Muscle layer of duodenum (tissue), 2 donors: ENCODE measurements at regions not wholly inside any gene's neighbourhood (a gene's known extent, or its start where the extent isn't known, plus 50 kb on each side); places are given as distances from the start of the nearest gene placed in this dataset.

ENCODE experiments used
- H3K27ac ChIP-seq: one replicate; pipeline ENCODE4 v1.7.0; 2013; ENCODE audit warnings: mild to moderate bottlenecking, low read length
- H3K27me3 ChIP-seq: one replicate; pipeline ENCODE4 v1.7.0; 2013; ENCODE audit warnings: low read depth, mild to moderate bottlenecking, control low read depth, low read length
- H3K36me3 ChIP-seq, 2 donors: one replicate each; pipeline ENCODE4 v1.7.0; 2013; ENCODE audit warnings: low read length in 2 of 2, control low read depth in 1 of 2, mild to moderate bottlenecking in 1 of 2; ENCODE audit not compliant: insufficient read depth in 2 of 2, control insufficient read depth in 1 of 2
- H3K4me1 ChIP-seq, 2 donors: one replicate each; pipeline ENCODE4 v1.7.0; 2013; ENCODE audit warnings: low read length in 2 of 2, mild to moderate bottlenecking in 2 of 2, control low read depth in 1 of 2, moderate library complexity in 1 of 2; ENCODE audit not compliant: insufficient read depth in 2 of 2, control insufficient read depth in 1 of 2
- H3K4me3 ChIP-seq, 2 donors: one replicate each; pipeline ENCODE4 v1.7.0; 2013; ENCODE audit warnings: low read length in 2 of 2, low read depth in 1 of 2, mild to moderate bottlenecking in 1 of 2
- H3K9me3 ChIP-seq, 2 donors: one replicate each; pipeline ENCODE4 v1.7.0; 2013; ENCODE audit warnings: low read length in 2 of 2, control low read depth in 1 of 2, mild to moderate bottlenecking in 1 of 2; ENCODE audit not compliant: control insufficient read depth in 1 of 2
- donor health status: healthy.

DNA sequence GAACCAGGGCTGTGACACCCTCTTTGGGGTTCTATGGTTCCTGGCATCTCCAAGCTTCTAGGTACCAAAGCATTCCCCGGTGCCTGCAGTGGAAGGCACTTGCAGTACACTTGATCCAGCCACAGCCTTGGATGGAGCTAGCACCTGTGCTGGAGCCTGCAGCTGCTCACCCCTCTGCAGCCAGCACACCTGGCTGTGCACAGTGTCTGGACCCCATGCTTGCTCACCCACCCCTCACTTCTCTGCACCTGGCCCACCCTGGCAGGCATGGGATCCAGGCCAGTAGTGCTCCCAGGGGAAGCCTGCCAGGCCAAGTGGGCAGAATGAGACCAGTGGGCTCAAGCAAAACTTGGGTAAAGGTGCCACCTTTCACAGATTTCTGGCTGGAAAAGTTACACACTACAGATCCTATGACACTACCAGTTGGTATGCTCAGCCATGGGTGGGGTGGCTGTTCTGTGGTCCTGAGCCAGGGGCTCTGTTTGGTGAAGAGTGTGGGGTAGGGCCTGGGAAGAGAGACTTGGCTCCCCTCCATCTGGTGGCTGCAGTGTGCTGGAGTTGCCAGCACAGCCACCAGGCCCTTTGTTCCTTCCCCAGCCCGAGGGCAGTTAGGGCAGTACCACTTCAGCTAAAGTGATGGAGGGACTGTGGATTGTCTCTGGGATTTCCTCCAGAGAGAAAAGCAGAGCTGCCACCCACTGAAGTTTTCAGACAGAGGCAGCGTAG is 157.8 kb upstream of the LRRC7 start:
- no peaks in the 10 kb centered on the region for H3K36me3 ChIP-seq
- no peak overlapping the region for H3K4me3 ChIP-seq
- H3K9me3 ChIP-seq, result no peaks in the 10 kb centered on the region
- no peaks in the 10 kb centered on the region for H3K4me1 ChIP-seq
- no peaks in the 10 kb centered on the region for H3K27me3 ChIP-seq
- no peak overlapping the region for H3K27ac ChIP-seq

- H3K9me3 ChIP-seq, result no peaks in the 10 kb centered on the region
- H3K4me1 ChIP-seq, result no peaks in the 10 kb centered on the region
- H3K27ac ChIP-seq, result no peak overlapping the region
- no peaks in the 10 kb centered on the region for H3K27me3 ChIP-seq
- H3K4me3 ChIP-seq, result no peak overlapping the region
- H3K36me3 ChIP-seq, result no peaks in the 10 kb centered on the region
Observed at GRCh38 chr1:69410457-69410850, 157.3 kb upstream of the LRRC7 start.

DNA sequence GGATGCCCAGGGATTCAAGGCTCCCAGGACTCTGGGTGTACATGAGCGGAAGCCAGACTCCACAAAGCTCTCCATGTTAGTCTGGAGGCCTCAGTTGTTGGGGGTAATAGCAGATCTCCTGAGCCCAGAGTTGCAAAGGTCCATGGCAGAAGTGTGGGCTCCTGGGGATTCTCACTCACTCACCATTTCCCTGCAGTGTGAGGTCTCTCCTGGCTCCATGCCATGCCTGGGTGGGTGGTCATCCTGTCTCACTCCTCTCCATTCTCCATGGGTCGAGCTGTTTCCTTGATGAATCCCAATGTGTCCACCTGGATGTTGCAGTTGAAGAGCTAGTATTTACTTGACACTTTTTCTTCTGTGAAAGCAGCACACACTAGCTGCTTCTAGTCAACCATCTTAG is 156.8 kb upstream of the LRRC7 start:
- no peaks in the 10 kb centered on the region for H3K27me3 ChIP-seq
- H3K4me1 ChIP-seq, result no peaks in the 10 kb centered on the region
- H3K4me3 ChIP-seq, result no peak overlapping the region
- H3K9me3 ChIP-seq, result no peaks in the 10 kb centered on the region
- H3K27ac ChIP-seq, result no peak overlapping the region
- H3K36me3 ChIP-seq, result no peaks in the 10 kb centered on the region

DNA sequence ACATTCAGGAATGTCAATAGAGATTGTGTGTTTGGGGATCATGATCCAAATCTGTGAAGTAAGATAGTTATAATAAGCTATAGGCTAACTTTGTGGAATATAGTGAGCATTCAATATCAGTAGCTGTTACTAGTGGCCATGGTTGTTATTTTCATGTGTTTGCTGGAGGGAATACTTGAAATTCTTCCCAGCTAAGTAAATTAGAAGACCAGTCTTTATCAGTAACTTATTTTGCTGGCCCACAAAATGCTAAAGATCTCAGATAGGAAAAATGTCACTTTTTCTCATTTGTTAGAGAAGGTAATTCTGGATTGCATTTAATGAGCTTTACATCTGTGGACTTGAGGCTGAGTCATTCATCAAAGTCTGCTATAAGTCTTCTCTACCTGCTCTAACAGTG is 156.1 kb upstream of the LRRC7 start:
- no peaks in the 10 kb centered on the region for H3K9me3 ChIP-seq
- H3K27ac ChIP-seq, result no peak overlapping the region
- no peaks in the 10 kb centered on the region for H3K4me1 ChIP-seq
- no peak overlapping the region for H3K4me3 ChIP-seq
- no peaks in the 10 kb centered on the region for H3K36me3 ChIP-seq
- no peaks in the 10 kb centered on the region for H3K27me3 ChIP-seq

DNA sequence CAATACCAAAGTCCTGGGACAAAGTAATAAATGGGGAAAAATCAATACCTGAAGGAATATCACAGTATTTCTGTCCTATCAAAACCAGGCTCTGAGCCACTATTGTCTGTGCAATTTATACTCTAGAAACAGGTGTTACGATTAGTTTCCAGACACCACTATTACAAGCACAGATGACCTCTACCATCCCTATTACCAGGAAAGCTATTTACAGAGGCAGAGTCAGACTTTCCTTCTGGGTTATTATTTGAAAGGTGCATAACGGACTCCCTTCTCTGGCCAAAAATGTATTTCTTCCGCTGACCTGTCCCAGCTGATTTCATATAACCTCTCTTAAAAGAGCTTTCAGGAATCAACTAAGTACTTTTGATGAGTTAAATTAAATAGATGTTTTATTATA is 154.6 kb upstream of the LRRC7 start:
- Histone ChIP-seq H3K9me3 (no peaks in the 10 kb centered on the region), H3K27me3 (no peaks in the 10 kb centered on the region), H3K4me3 (no peak overlapping the region), H3K36me3 (no peaks in the 10 kb centered on the region), H3K27ac (no peak overlapping the region), H3K4me1 (no peaks in the 10 kb centered on the region)

GRCh38 chr1:69414574-69414973 is 153.1 kb upstream of the LRRC7 start:
- Histone ChIP-seq H3K27me3 (no peaks in the 10 kb centered on the region), H3K36me3 (no peaks in the 10 kb centered on the region), H3K4me1 (no peaks in the 10 kb centered on the region), H3K9me3 (no peaks in the 10 kb centered on the region), H3K27ac (no peak overlapping the region), H3K4me3 (no peak overlapping the region)

- Histone ChIP-seq H3K4me3 (no peak overlapping the region), H3K9me3 (no peaks in the 10 kb centered on the region), H3K36me3 (no peaks in the 10 kb centered on the region), H3K27ac (no peak overlapping the region), H3K27me3 (no peaks in the 10 kb centered on the region), H3K4me1 (no peaks in the 10 kb centered on the region)
Observed at GRCh38 chr1:69421286-69421685, 146.4 kb upstream of the LRRC7 start.

DNA sequence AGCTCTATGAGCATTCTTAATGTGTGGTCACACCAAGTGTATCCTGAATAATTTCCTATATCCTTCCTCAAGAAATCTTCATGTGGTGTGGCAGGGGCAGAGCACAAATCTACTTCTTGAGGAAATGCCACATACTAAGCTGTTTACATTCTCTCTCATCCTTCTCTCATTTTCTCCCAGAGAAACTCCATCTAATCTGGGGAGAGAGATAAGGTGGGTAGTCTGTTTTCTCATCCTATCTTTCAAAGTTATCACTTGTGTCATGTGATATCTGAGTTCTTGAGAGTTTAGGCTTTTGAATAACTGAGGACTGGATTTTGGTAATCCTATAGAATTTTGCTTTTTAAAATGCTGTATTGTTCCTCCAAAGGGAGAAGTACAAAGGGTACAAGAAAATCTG is 141.9 kb upstream of the LRRC7 start:
- H3K27me3 ChIP-seq, result no peaks in the 10 kb centered on the region
- H3K27ac ChIP-seq, result no peak overlapping the region
- no peaks in the 10 kb centered on the region for H3K9me3 ChIP-seq
- no peaks in the 10 kb centered on the region for H3K36me3 ChIP-seq
- no peak overlapping the region for H3K4me3 ChIP-seq
- H3K4me1 ChIP-seq, result no peaks in the 10 kb centered on the region

- Histone ChIP-seq H3K9me3 (no peaks in the 10 kb centered on the region), H3K27me3 (no peaks in the 10 kb centered on the region), H3K36me3 (no peaks in the 10 kb centered on the region), H3K4me1 (no peaks in the 10 kb centered on the region), H3K27ac (no peak overlapping the region), H3K4me3 (no peak overlapping the region)
Observed at GRCh38 chr1:69426401-69426800, 141.3 kb upstream of the LRRC7 start.

GRCh38 chr1:69433073-69433472 is 134.6 kb upstream of the LRRC7 start:
- no peaks in the 10 kb centered on the region for H3K4me1 ChIP-seq
- no peak overlapping the region for H3K27ac ChIP-seq
- H3K4me3 ChIP-seq, result no peak overlapping the region
- no peaks in the 10 kb centered on the region for H3K36me3 ChIP-seq
- no peaks in the 10 kb centered on the region for H3K27me3 ChIP-seq
- H3K9me3 ChIP-seq, result no peaks in the 10 kb centered on the region

DNA sequence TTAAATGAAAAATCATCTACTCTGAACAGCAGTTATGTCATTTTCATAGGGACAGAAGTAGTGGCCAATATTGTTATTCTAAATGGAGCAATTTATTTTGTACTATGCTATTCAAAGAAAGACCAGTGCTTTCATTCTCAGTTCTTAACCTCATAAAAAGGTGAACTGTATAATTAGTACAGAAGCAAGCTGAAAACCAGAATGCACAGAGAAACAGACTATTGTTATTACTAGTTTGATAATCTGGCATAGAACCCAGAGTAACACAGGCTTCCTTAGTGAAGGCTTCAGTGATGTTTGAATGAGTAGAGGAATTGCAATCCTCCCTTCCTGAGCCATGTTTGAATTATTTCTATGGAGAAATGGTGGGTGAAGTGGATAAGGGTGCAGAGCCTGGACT is 131.6 kb upstream of the LRRC7 start:
- Histone ChIP-seq H3K27ac (no peak overlapping the region), H3K27me3 (no peaks in the 10 kb centered on the region), H3K4me1 (no peaks in the 10 kb centered on the region), H3K36me3 (no peaks in the 10 kb centered on the region), H3K9me3 (no peaks in the 10 kb centered on the region), H3K4me3 (no peak overlapping the region)

GRCh38 chr1:69438056-69438795 is 129.5 kb upstream of the LRRC7 start:
- no peaks in the 10 kb centered on the region for H3K9me3 ChIP-seq
- H3K27me3 ChIP-seq, result no peaks in the 10 kb centered on the region
- H3K36me3 ChIP-seq, result no peaks in the 10 kb centered on the region
- H3K4me1 ChIP-seq, result no peaks in the 10 kb centered on the region
- no peak overlapping the region for H3K27ac ChIP-seq
- no peak overlapping the region for H3K4me3 ChIP-seq
